ENCODE measurements at regions not wholly inside any gene's neighbourhood (a gene's known extent, or its start where the extent isn't known, plus 50 kb on each side); places are given as distances from the start of the nearest gene placed in this dataset.
"Not testable (repeated sequence)": the region's sequence is repeated elsewhere in the genome, so short reads cannot be mapped to it uniquely, and the experiment has no call there.

- no peak for DNase-seq (ENCODE audit: low spot score)
- intact Hi-C loops (cut with DNase I), result no loop called here
- Histone ChIP-seq H3K27ac (no peak overlapping the region), H3K9me3 (no peaks in the 10 kb centered on the region), H3K36me3 (no peaks in the 10 kb centered on the region), H3K4me1 (replicated peaks) (no peaks in the 10 kb centered on the region), H3K27me3 (replicated peaks; ENCODE audit: insufficient read depth) (no peaks in the 10 kb centered on the region), H3K4me3 (no peak overlapping the region)
- TF ChIP-seq POLR2A (IDR thresholded peaks at IDR 0.05) (no peak), POLR2AphosphoS5 (IDR thresholded peaks at IDR 0.05) (no peak), CTCF (IDR thresholded peaks at IDR 0.05) (no peak)
- 38% methylated on average over 2 of the region's 2 CpGs for WGBS
Observed at GRCh38 chr9:90169490-90169889, 473.1 kb downstream of the DIRAS2 start.

GRCh38 chr9:90173935-90174334 is 468.7 kb downstream of the DIRAS2 start:
- H3K27me3 ChIP-seq (replicated peaks; ENCODE audit: insufficient read depth); intact Hi-C loops (cut with DNase I); H3K27ac ChIP-seq; H3K9me3 ChIP-seq; H3K4me1 ChIP-seq (replicated peaks); H3K4me3 ChIP-seq; DNase-seq (ENCODE audit: low spot score); H3K36me3 ChIP-seq: not testable (repeated sequence)
- 85% methylated on average over 4 of the region's 4 CpGs for whole genome bisulfite sequencing

GRCh38 chr9:90174346-90174745 is 468.3 kb downstream of the DIRAS2 start:
- WGBS, result 90% methylated on average over 10 of the region's 10 CpGs
- H3K9me3 ChIP-seq; H3K4me3 ChIP-seq; H3K4me1 ChIP-seq (replicated peaks); intact Hi-C loops (cut with DNase I); H3K27ac ChIP-seq; DNase-seq (ENCODE audit: low spot score); H3K27me3 ChIP-seq (replicated peaks; ENCODE audit: insufficient read depth); H3K36me3 ChIP-seq: not testable (repeated sequence)

GRCh38 chr9:90175257-90175656 is 467.4 kb downstream of the DIRAS2 start:
- Histone ChIP-seq H3K4me3 (no peak overlapping the region), H3K4me1 (replicated peaks) (no peaks in the 10 kb centered on the region), H3K27ac (no peak overlapping the region), H3K36me3 (no peaks in the 10 kb centered on the region), H3K9me3 (no peaks in the 10 kb centered on the region), H3K27me3 (replicated peaks; ENCODE audit: insufficient read depth) (no peaks in the 10 kb centered on the region)
- DNase-seq (ENCODE audit: low spot score), result no peak
- 93% methylated on average over 3 of the region's 3 CpGs for WGBS
- TF ChIP-seq POLR2AphosphoS5 (IDR thresholded peaks at IDR 0.05) (no peak), POLR2A (IDR thresholded peaks at IDR 0.05) (no peak), CTCF (IDR thresholded peaks at IDR 0.05) (no peak)
- intact Hi-C loops (cut with DNase I), result no loop called here

- Histone ChIP-seq H3K36me3 (no peaks in the 10 kb centered on the region), H3K27ac (no peak overlapping the region), H3K27me3 (replicated peaks; ENCODE audit: insufficient read depth) (no peaks in the 10 kb centered on the region), H3K9me3 (no peaks in the 10 kb centered on the region), H3K4me1 (replicated peaks) (no peaks in the 10 kb centered on the region), H3K4me3 (no peak overlapping the region)
- intact Hi-C loops (cut with DNase I), result no loop called here
- no peak for TF ChIP-seq POLR2A (IDR thresholded peaks at IDR 0.05)
- no peak for TF ChIP-seq CTCF (IDR thresholded peaks at IDR 0.05)
- no peak for TF ChIP-seq POLR2AphosphoS5 (IDR thresholded peaks at IDR 0.05)
- DNase-seq (ENCODE audit: low spot score), result no peak
- WGBS, result 91% methylated on average over 4 of the region's 4 CpGs
Observed at GRCh38 chr9:90175865-90176264, 466.8 kb downstream of the DIRAS2 start.

- Histone ChIP-seq H3K36me3 (no peaks in the 10 kb centered on the region), H3K4me3 (no peak overlapping the region), H3K4me1 (replicated peaks) (no peaks in the 10 kb centered on the region), H3K27me3 (replicated peaks; ENCODE audit: insufficient read depth) (no peaks in the 10 kb centered on the region), H3K9me3 (no peaks in the 10 kb centered on the region), H3K27ac (no peak overlapping the region)
- TF ChIP-seq POLR2A (IDR thresholded peaks at IDR 0.05) (no peak), POLR2AphosphoS5 (IDR thresholded peaks at IDR 0.05) (no peak), CTCF (IDR thresholded peaks at IDR 0.05) (no peak)
- WGBS, result 61% methylated on average over 2 of the region's 2 CpGs
- intact Hi-C loops (cut with DNase I), result no loop called here
- no peak for DNase-seq (ENCODE audit: low spot score)
Observed at GRCh38 chr9:90176901-90177300, 465.7 kb downstream of the DIRAS2 start.
